LHCN-M2 (cell line): ENCODE measurements at regions not wholly inside any gene's neighbourhood (a gene's known extent, or its start where the extent isn't known, plus 50 kb on each side); places are given as distances from the start of the nearest gene placed in this dataset.
"Not testable (repeated sequence)": the region's sequence is repeated elsewhere in the genome, so short reads cannot be mapped to it uniquely, and the experiment has no call there.

Experiments
- DNase-seq: peaks from one replicate; pipeline ENCODE4 v3.0.0-alpha.2; 2012; ENCODE audit warnings: low read depth

- no peak for DNase-seq
These were observed 609.5 kb upstream of the NUDT12 start for GRCh38 chr5:104171958-104172690.

GRCh38 chr5:104170926-104171325 is 608.3 kb upstream of the NUDT12 start:
- DNase-seq: no peak

GRCh38 chr5:104146652-104147051 is 584.1 kb upstream of the NUDT12 start:
- no peak for DNase-seq

GRCh38 chr5:104139840-104140239 is 577.3 kb upstream of the NUDT12 start:
- DNase-seq: no peak

- DNase-seq: no peak
These were observed 567.7 kb upstream of the NUDT12 start for GRCh38 chr5:104130320-104130719.

GRCh38 chr5:104128348-104128747 is 565.8 kb upstream of the NUDT12 start:
- DNase-seq: no peak

- peak; percentile 1 for DNase-seq
These were observed 564.4 kb upstream of the NUDT12 start for GRCh38 chr5:104126980-104127379.

GRCh38 chr5:104119529-104119928 is 556.9 kb upstream of the NUDT12 start:
- no peak for DNase-seq

GRCh38 chr5:104111632-104112031 is 549.0 kb upstream of the NUDT12 start:
- no peak for DNase-seq

- no peak for DNase-seq
These were observed 533.9 kb upstream of the NUDT12 start for GRCh38 chr5:104096451-104096850.

GRCh38 chr5:104095527-104095926 is 532.9 kb upstream of the NUDT12 start:
- no peak for DNase-seq

- peak; percentile 49 for DNase-seq
These were observed 526.5 kb upstream of the NUDT12 start for GRCh38 chr5:104088876-104089778.

GRCh38 chr5:104084896-104085295 is 522.3 kb upstream of the NUDT12 start:
- no peak for DNase-seq

- DNase-seq: no peak
These were observed 520.2 kb upstream of the NUDT12 start for GRCh38 chr5:104082754-104083153.

GRCh38 chr5:104081232-104081631 is 518.6 kb upstream of the NUDT12 start:
- no peak for DNase-seq

GRCh38 chr5:104080646-104081175 is 518.1 kb upstream of the NUDT12 start:
- no peak for DNase-seq

GRCh38 chr5:104079861-104080645 is 517.5 kb upstream of the NUDT12 start:
- DNase-seq: not testable (repeated sequence)

GRCh38 chr5:104071887-104072286 is 509.3 kb upstream of the NUDT12 start:
- DNase-seq: no peak

GRCh38 chr5:104062621-104063377 is 500.2 kb upstream of the NUDT12 start:
- no peak for DNase-seq

GRCh38 chr5:104061707-104062106 is 499.1 kb upstream of the NUDT12 start:
- no peak for DNase-seq

- DNase-seq: no peak
These were observed 490.7 kb upstream of the NUDT12 start for GRCh38 chr5:104053353-104053649.
